Renal pelvis (tissue), 1 donor: ENCODE measurements at regions not wholly inside any gene's neighbourhood (a gene's known extent, or its start where the extent isn't known, plus 50 kb on each side); places are given as distances from the start of the nearest gene placed in this dataset.

ENCODE experiments used
- DNase-seq: peaks from one replicate; pipeline ENCODE4 v3.0.0-alpha.2; 2013

DNA sequence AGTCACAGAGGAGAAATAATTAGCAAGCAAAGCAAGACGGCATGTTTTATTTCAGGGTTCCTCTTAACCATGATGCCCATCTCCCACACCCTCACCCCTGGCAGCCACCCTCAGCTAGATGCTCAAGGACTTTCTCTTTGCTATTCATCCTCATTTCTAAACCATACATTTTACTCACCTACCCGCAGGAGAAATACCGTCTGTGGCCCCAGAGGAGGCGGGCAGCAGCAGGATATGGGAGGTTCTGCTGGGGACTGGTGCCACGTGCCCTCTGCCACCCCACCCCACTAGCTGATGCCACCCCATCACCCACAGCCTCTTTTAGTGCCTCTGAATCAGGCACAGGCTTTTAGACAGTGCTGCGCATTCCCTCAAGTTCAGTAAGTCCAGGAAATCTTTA, 168.7 kb upstream of the ITGB1 start:
- no peak for DNase-seq

DNA sequence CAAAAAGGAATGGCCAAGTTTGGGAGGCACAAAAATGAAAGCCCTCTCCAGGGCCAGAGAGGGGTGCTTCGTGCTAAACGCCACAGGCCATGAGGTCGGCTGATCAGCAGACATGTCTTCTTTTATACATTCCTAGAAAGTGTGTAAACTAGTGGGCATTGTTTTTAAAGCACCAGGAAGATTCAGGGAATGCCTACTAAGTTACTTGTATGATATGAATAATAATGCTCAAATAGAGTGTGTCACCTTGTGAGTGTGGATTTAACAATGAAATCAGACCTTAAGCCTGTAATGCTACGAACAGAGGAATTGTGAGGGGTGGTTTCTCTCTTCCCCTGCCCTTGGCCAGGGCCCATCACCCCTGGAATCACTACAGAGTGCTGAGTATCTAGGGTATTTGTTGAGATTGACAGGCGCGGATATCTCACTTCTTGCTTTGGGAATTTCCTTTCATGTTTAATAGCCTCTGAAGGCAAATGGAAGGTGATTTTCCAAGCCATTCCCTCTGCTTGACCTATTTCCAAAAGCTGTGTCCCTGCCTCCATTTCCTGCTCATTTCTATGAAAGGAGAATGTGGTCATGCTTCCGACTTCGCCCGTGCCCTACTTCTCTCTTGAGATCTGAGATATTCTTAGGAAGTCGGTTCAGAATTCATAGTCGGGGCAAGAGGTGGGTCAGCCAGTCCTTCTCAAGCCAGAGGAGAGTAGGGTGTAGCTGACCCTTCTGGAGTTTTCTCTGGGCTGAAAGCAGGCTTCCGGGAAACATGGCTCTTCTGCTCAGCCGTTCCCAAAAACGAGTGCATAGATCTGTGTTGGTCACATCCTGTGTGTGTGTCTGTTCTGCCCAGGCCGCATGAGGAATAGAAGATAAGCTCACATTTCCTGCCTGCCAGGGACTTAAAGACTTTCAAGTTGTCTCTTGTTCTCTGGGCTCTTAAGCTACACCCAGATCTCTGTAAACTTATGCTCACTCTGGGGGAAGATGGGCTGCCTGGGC, 167.8 kb upstream of the ITGB1 start:
- no peak for DNase-seq

DNA sequence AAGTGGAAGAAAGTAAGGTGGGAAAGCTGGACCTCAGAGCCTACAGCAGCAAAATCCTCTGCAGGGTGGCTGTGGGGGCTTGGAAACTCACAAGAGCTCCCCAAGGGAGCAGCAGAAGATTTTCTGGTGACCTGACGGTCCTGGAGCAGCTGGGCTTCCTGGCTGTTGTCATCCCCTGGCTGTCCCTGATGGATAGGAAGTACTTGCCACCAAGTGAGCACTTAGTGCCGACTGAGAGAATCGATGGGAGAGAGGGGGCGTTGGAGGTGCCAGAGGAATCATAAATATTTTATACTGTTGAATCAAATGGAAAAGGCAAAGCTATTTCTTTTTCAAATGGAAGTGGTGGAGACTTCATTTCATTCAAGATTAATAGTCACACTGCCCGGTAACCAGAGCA, 167.1 kb upstream of the ITGB1 start:
- no peak for DNase-seq

DNA sequence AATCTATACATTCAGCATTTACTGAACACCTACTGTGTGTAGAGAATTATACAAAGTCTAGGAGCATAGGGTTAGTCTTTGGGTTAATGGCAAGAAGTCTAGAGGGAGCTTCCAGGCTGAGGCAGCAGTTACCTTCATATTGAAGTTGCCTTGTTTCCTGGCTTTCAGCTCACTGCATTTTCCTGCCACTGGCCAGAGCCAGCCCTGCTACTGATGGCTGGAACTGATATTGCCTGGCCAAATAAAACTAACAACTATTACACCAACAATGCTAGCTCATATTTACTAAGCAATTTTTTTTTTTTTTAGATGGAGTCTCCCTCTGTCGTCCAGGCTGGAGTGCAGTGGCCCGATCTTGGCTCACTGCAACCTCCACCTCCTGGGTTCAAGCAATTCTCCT, 165.7 kb upstream of the ITGB1 start:
- no peak for DNase-seq

DNA sequence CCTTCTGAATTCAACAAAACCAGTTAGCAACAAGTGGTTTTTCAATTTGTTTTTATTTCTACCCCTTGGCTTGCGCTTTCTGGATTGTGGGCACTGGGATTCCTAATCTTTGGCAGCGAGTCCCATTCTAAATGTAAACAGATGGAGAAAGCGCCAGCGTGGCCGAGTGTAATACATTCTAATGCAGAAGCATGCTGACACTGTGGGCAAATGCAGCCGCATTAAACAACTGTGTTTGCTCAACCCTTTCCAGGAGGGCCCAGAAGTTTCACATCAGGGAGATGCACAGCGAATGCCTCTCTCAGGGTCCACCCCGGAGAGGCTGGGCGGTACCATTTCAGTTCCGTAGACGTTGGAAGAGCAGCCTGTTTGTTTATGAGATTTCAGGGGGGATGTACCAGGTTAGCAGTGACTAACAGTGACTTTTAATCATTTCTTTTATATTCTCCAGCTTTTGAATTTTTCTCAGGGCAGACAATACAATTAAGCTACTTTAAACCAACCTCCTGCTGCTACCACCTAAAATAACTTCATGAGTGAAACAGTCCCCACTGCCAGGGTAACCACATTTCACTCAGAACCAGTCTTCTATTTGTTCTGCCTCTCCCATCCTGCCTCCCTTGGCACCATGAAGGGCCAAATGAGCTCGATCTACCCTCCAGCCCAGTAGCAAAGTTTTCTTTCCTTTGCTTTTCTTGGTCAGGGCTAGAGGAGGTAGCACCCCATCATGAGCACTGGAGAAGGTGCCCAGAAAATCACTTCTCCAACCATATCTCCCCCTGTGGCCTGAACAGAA, 164.2 kb upstream of the ITGB1 start:
- DNase-seq = no peak

DNA sequence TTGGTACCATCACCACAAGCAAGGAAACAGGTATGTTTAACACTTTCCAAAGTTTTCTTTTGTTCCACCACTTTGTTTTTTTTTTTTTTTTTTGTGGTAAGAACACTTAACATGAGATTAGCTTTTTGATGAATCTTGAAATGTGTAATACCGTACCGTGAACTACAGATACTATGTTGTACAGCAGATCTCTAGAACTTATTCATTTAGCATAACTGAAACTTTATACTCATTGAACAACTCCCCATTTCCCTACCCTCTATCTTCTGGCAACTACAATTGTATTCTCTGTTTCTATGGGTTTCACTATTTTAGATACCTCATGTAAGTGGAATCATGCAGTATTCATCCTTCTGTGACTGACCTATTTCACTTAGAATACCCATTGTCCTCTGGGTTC, 162.7 kb upstream of the ITGB1 start:
- DNase-seq = no peak

DNA sequence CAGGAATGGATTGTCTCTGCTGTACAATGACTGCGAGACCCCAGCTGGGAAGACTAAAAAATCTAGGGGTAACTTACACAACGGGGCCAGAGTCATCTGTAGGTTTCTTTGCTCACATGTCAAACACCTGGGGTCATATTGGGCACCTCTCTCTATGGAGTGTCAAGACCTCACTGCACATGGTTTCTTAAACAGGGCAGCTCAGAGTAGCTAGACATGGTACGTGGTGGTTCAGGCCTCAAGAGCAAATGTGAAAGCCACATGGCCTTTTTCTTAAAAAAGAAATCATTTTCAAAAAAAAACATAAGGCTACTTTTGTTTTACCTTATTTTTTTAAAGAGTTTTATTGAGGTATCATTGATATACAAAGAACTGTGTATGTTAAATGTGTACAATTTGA, 162.2 kb upstream of the ITGB1 start:
- no peak for DNase-seq

DNA sequence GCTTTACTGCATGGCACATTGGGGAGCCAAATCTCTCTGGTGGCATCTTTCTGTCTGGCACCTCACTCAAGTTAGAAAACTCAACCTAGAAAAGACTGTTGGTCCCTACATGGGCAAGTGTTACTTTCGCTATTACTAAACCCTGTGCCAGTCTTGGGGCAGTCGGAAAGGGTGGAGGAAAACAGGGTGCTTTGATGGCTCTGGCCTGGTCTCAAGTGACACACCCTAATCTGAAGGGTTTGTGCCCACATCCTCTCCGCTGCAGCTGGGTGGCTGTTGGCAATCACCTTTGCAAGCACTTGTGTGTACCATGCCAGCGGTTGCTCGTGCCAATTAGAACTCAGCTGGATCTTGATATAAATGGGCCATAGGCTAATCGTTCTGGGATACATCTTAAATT, 159.8 kb upstream of the ITGB1 start:
- DNase-seq = no peak

DNA sequence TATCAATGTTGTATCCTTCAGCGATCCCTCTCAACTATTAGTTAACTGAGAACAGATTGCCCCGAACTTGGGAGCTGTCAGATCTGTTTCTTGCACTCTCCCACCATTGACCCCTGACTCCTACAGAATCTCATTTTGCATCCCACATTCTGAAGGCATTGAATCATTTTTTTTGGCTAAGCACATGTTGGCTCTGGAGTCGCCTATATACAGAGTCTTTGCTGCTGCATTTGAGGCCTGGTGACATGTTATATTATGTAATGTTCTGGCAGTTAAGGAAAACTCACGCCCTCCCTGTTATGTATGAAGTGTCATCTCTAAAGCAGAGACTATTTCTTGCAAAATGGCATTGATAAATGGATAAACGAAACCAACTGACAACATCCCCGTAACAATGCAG, 159.2 kb upstream of the ITGB1 start:
- DNase-seq = no peak

DNA sequence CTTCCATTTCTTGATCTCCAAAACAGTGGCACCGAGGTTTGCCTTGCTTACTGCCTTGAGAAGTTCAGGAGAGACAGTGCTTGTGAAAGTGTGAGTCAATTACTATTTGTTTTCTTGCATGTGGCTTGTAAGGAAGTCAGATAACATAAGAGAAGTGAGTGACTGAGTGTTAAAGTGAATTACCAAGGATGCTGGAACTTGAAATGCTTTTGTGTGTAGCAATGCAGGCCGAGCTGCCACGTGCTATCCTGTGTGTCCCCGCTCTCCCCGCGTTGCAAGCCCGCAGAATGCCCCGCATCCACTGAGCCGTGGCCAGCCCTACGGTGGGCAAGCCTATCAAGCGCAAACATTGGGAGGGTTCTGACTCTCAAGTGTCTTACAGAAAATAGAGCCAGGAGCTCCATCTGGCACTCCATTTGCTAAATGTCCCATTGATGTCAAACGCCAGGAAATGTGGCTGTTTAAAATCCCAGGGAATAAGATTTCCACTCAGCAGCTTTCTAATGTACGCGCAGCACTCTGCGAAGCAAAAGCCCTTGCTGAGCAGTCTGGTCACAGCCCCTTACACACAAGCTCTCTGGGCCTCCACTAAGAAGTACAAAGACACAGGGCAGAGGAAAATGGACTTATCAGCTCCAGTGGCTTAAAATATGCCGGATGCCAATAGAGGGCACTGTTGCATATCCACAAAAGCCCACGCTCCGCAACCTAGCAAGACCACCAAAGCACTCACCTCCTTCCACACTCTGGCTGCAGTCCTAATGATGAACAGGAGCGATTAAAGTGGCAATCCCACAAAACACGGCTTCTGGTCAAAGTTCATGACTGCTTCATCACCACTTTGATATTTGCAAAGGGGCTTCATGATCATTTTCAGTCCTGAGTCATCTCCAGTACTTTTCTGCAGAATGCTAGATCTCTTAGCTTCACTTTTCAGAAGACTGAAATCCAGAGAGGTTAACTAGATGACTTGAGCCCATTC, 158.0 kb upstream of the ITGB1 start:
- DNase-seq = peak; percentile 67

DNA sequence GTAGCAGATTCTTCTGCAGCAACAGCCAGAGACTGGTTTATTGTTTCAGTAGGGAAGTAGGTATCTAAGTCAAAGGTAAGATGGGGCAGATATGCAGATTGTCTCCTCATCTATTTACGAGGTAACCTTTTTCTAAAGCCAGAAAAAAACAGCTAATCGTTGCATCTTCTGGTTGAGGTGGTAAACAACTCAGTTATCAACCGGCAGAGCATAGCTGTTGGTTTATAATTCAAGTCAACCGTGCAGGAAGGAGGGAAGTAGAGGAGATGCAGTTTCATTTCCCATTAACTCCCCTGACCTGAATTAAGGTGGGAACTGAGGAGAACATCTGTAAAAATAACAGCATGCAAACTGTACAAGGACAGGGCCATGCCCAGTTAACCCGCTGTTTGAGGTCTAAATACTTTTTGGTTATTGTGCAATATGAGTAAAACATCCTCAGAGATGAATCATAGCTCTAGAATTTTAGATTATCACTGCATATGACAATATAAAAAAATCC, 156.5 kb upstream of the ITGB1 start:
- peak; percentile 21 for DNase-seq

DNA sequence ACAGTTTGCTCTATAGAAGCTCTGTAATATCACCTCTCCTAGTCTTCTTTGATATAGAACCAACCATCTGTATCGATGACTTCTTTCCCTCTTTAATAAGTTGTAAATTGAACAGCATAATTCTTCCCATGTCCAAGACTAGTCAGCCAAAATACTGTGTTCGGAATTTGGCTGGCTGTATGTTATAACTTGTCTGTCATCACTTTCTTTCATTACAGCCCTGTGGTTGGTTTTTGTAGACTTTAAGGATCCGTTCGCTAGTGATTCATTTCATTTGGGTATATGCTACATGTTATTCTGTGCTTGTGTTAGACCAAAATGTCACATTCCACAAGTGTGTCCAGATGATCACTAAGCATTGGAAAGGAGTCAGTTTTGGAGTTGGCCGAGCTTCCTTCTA, 155.4 kb upstream of the ITGB1 start:
- no peak for DNase-seq

DNA sequence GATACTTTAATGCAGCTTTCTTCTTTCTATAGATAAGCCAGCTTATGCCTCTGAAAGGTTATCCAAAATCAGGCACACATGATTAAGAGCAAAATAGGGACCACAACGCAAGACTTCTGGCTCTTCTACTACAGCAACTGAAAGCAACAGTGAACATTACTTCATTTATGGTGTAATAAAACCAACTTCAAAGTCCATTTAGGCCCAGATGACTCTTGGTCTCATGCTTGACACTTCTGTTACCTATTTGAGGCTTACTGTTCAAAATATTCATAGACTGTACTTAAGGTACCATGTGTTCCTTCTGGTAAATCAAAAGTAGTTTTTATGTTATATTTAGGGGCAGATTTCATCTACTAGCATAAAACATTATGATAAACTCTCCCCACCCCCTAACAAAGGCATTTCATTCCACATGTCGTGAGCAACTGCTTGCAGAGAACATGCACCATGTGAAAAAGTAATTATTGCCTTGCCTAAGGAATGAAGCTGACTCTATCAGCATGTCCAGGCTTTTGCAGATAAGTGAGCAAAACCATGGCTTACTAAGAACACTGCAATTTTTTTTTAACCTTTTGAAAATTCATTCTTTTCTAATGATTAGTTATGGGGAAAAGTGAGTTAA, 154.9 kb upstream of the ITGB1 start:
- no peak for DNase-seq

DNA sequence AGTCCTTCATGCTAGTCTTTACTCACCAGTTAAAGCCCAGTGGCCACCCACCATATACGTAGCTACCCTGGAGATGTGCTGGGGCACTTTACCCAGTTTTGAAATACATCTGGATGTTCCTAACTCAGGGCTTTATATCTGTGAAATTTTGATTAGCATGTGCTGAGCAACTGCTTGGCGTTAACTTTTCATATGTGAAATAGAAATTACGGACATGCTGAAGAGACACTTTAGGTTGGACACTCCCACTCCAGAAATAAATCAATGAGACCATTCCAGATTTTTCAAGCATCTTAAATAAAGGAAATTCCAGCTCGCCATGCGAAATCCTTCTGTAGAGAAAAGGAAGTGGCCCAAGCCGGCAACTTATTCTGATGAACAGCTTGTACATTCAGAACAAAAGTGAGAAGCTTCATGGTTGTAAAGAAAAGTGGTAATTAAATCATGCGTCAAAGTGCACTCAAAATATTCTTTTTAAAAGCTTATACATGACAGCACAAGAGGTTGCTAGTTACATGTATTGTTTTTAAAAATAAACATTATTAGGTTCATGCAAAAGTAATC, 153.5 kb upstream of the ITGB1 start:
- no peak for DNase-seq

DNA sequence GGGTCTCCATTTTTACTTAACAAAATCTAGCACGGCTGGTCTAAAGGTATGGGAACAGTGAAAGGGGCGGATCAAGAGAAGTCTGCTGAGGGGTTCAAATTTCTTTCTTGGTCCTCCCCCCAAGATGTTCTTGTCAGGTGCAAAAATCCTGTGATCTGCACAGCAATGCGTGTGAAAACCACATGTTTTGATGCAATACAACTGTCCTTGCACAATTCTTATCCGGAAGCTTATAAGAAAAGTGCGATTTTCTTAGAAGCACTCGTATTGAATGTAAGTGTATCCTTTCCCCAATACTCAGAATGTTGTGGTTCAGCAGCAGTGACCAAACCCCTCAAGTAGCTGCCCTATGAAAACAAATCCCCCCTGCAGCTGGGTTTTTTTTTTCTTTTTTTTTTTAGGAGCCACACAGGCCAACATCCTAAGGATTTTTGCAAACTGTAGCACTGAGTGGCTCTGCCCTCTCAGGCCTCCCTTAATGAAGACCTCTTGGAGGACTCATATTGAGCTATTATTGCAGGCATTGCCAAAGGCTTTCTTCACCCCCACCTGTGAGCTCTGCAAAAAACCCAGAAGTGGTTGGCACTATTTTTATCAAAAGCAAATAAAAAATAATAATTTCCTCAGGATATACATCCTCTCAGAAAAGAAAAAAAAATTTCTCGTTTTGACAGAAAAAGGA, 151.9 kb upstream of the ITGB1 start:
- no peak for DNase-seq

DNA sequence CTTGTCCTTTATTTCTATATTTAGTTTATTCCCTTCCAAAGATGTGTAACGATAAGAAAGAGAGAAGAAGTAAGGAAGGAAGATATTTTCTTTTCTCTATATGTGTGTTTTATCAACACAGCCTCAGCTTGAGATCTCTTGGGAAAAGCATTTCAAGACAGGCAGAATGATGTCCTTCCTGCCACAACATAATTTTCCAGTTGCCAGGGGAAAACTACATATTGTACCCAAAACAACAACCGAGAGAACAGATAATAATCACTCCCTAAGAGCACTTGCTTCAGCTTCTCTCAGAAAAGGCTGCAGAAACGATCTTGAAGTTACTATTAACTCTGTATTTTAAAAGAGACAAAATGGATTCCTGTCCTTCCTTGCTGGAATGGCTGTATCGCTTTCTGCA, 151.4 kb upstream of the ITGB1 start:
- DNase-seq = no peak

DNA sequence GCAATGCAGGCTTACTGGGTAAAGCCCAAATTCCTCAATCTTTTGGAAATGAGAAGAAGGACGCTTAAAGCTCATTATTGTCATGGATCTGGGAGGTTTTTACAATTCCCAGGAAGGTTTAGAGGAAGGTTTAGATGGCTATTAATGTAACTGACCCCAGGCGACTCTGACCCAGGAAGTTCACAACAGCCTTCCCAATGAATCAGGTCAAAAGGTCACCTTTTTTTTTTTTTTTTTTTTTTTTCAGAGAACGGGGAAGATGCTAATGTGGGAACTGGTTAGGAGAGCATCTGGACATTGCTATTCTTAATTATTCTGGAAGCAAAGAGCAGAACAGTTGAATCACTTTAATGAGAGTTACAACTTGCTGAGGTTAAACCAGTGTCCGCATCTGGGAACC, 149.9 kb upstream of the ITGB1 start:
- no peak for DNase-seq

DNA sequence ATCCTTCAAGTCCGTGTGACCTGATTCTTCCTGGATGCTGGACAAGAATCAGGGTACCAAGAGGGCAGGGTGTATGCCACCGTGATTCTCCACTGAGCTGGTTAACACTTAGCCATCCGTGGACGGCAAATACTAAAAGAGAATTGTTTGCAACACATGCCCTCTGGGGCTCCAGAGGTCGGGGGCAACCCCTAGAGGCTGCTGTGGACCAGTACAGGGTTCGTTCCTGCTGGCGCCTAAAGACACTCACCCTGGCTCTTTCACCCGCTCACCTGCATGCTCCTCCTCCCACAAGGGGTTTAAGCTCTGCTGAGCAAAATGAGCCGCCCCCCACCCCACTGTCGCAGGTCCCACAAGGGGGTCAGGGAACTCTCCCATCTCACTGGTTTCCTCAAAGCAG, 148.7 kb upstream of the ITGB1 start:
- no peak for DNase-seq

DNA sequence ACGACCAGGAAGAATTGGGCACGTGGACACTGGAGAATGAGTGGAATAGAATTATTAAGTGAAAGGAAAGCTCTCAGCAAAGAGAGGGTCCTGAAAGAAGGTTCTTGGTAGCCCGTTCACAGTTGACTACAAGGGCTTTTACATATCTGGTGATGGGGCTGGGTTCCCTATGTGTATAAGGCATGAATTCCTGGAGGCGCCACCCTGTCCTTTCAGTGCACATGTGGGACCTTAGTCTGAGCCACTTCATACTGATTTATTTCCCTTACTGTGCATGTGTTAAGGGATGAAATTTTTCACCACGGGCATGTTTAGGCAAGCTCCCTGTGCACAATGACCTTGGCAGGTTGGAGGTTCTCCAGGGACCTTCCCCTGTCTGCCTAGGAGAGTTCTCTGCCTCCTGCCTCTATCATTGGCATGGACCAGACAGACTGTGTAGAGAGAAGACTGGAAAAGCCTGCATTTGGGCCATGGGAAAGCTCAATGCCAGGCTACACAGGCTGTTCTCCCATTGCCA, 145.9 kb upstream of the ITGB1 start:
- DNase-seq = no peak

DNA sequence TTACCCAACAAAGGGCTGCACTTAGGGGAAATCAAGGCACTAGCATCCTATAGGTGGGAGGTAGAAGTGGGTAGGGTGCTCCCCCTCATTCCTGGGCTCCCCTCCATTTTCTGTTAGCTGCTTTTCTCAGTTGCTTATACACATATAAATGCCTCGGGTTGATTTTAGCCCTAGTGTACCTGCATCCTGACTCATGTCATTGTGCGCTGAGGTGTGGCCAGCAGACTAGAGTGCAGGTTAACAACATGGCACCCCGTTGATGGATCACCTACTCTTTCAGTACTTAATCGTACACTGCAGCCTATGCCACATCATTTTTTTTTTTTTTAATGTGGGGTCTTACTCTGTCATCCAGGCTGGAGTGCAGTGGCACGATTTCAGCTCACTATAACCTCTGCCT, 144.0 kb upstream of the ITGB1 start:
- no peak for DNase-seq
